HG02678 (cell line): ENCODE measurements at regions not wholly inside any gene's neighbourhood (a gene's known extent, or its start where the extent isn't known, plus 50 kb on each side); places are given as distances from the start of the nearest gene placed in this dataset.
A peak's percentile ranks its signal among the peaks of the same experiment; 100 is the strongest.

ENCODE experiments used
- ATAC-seq: cut with Tn5 transposase; IDR thresholded peaks from one replicate; pipeline ENCODE4 v1.9.1; 2021; ENCODE audit warnings: mild to moderate bottlenecking, moderate library complexity; ENCODE audit not compliant: unreplicated experiment

DNA sequence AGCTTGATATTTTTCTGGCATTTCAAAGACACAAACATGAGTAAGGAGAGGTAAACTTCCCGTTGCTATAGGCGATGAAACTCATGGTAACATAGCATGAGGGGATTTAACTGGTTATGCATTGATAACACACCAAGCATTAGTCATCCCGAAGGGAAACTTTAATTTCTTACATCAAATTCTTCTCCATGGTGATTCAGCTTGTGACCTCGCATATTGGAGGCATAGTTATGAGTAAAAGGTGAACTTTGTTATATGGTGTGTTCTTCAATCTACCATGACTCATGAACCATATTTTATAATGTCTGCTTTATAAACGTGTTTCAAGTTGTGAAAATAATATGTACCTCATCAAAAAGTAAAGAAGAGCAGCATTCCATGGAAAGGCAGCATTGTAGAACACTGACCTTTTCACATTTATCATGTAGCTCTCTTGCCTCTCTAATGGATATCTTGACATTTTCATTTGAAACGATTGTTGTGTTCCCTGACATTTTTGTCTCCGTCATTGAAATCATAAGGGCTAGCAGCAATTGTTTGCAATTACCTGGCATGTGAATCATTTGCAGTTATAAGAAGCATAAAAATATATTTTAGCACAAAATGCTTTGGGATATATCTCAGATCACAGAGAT lies 491.8 kb downstream of the ANXA1 start:
- ATAC-seq: no peak

DNA sequence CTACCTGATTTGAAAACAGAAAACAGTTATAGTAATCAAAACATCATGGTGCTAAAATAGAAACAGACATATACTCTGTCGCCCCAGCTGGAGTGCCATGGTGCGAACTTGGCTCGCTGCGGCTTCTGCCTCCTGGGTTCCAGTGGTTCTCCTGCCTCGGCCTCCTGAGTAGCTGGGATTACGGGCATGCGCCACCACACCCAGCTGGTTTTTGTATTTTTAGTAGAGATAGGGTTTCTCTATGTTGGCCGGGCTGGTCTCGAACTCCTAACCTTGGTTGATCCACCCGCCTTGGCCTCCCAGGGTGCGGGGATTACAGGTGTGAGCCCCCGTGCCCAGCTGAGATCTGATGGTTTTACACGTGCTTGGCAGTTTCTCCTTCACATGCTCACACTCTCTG lies 495.9 kb downstream of the ANXA1 start:
- no peak for ATAC-seq

DNA sequence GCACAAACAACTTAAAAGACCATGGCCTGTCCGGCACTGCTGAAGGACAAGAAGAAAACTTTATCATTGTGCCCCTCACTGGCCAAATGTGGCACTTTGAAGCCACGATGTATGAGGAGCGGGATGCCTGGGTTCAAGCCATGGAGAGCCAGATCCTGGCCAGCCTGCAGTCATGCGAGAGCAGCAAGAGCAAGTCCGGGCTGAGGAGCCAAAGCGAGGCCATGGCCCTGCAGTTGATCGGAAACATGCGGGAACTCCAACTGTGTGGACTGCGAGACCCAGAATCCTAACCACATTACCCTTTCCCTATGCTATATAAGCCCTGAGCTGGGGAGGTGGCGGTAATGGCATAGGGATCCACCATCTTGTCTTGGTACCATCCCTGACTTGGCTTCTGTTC lies 497.9 kb downstream of the ANXA1 start:
- ATAC-seq: no peak

DNA sequence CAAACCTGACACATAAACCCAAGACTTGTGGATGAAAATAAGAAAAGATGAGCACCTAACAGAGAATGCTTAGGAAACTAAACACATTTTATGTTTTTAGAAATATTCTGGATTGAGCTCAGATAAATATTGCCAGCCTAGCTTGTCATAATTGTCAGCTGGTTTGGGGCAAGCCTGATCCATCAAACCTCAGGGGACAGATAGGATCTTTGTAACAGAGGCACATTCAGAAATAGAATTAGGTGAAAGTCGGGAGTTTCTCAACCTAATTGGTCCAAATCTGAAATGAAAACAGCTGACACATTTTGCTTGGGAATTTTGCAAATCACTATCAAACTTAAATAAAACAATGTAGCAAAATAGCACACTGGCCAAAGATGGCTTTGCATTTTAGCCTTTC lies 503.7 kb downstream of the ANXA1 start:
- ATAC-seq: no peak

DNA sequence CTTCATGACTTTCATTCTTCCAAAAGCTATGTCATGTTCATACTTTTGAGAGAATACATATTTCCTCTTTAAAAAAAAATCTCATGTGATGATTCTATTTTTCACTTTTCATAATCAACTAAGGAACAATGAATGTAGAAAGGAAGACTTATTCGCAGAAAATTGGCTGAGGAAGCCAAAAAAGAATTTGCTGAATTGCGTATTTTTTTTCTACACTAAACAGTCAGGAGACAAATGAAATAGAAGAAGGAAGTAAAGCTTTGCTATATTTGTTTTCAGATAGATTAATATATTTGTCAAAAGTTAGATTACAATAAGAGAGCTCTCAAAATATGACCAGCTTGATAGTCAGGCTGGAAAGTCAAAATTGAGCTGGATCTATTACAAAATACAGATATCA lies 504.2 kb downstream of the ANXA1 start:
- no peak for ATAC-seq

DNA sequence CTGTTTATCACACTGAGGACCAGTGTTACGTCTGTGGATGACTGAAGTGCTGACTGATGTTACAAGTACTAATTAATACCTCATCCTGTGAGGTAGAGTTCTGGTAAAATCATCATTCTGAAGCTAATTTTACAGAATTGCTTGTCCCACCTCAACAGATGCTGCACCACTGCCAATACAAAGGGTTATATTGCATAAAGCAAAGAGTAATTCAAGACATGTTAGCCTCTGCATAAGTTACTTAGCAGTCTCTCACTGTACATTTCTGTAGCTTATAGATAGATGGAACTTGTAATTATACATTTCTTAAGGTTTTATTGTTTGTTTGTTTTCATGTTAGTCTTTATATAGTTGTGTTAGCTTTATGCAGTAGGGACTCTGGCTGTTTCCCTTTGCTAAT lies 513.6 kb downstream of the ANXA1 start:
- no peak for ATAC-seq

DNA sequence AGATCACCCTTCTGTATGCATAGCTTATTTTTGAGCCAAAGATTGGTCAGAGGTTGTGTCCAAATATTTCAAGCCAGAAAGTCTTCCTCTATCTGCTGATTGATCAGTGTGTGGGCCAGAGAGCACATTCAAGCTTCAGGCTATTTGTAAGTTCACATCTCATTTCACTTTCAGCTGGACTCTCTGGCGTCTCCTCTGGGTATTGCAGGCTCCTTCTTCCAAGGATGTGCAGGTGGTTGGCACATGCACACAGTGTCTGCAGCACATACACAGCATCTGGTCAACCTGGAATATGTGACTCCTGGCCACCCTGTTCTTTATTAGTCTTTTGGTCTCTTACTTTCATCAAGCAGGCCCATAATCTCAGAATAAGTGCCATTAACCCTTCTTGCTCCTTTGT lies 516.1 kb downstream of the ANXA1 start:
- ATAC-seq: no peak

DNA sequence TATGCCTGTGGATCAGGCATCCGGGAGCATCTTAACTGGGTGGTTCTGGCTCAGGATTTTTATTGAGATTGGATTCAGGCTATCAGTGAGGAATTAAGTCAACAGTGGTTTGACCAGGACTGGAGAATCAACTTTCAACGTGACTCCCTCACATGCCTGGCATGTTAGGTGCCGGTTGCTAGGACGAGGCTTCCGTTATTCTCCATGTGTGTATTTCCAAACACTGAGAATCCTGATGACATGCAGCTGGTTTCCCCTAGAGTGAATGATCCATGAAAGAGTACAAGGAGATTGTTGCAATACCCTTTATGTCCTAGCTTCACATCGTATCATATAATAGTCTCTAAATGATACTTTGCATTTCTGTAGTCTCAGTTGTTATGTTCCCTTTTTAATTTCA lies 529.2 kb downstream of the ANXA1 start:
- no peak for ATAC-seq

DNA sequence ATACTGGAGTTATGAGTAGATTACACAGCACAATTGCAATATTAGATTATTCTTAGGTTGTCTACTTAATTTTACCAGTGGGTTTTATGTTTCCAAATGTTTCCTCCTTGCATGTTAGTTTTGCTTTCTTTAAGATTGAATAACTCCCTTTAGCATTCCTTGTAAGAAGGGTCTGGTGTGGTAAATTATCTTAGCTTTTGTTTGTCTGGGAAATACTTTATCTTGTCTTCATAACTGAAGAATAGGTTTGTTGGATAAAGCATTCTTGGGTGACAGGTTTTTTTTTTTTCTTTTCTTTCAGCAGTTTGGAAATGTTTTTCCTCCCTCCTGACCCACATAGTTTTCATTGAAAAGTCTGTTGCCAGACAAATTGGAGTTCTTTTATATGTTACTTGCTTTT lies 531.1 kb downstream of the ANXA1 start:
- ATAC-seq: no peak

DNA sequence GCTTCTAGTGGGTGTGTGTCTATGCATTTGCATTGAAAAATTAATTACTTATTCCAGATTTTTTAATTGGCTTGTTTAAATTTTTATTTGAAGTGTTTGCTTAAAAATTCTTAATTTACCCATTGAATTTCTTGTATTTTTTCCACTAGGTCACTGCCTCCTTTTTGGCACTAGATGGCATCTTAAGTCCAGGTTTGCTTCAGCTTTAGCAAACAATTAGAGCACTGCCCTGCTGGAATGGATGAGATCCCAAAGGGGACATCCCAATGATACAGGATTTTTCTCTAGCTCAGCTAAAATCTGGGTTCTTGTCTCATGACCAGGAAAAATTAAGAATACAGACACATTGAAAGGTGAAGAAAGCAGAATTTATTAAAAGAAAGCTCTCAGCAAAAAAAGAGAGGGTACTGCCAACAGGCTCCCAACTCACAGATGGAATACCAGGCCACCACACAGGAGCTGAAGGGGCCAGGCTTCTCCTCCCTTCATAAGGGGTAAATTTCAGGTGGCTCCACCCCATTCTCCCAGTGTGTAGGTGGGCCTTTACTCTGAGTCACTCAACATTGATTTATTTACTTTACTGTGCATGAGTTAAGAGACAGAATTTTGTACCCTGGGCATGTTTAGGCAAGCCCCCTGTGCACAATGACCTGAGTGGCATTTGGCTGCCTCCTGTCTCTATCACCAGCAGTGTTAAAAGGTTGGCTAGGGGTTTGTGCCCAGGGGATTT lies 532.4 kb downstream of the ANXA1 start:
- peak; percentile 52 for ATAC-seq

DNA sequence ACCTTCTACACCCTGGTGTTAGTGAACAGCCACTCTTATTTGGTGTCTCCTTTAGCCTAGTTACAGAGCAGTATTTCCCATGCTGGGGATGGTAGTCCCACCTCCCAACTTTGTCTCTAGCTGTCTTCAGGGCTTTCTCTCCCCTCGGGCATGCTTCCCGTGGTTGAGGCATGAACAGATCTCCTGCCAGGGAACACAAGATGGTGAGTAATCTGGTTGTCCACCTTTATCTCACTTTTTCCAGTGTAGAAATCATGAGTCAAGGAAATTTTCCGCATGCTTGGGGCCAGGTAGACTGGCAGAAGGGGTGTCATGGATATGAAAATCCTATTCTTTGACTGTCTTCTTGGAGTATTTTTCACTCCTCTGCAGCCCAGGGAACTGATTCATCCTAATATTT lies 532.9 kb downstream of the ANXA1 start:
- no peak for ATAC-seq

DNA sequence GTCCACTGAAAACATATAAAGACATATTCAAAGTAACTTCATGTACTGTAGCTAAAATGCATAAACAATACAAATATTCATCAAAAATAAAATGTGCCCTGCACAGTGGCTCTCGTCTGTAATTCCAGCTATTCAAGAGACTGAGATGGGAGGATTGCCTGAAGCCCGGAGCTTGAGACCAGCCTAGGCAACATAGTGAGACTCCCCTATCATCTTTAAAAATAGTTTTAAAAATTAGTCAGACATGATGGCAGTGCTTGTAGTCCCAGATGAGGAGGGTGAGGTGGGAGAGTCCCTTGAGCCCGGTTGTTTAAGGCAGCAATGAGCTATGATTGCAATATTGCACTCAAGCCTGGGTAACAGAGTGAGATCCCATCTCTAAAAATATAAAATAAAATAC lies 534.1 kb downstream of the ANXA1 start:
- no peak for ATAC-seq

DNA sequence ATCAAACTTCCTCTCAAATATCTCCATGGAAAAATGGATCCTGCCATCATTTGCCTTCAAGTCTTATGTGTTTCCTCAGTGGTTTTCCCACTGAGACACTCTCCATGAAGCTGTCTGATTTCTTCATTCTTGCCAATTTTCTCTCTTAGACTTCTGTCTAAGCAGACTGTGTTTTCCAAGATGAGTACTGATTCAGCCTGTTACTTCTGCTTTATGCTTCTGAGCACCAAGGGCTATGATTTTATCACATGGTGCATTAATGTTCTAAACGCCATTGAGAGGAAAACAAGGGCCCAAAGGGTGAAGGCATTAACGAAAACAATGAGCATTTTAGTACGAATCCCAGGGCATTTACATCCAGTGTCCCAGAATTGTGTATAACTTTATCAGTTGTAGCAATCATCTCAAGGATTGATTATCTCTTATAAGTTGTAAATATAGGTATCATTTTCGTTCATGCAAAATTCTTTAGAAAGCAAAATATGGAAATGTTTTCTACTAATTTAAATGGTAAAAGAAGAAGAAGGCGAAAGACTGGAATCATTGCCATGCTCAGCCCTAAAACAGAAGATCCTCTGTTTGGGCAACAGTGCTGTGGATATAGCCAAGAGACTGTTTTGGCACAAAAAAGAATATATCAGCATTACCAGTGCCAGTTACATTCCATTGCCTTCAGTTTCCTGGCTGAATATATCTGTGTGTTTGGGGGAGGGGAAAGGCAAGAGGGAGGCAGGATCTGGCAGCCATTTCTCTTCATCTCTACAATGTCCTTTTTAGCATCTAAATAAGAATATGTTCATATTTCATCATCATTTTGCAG lies 537.6 kb downstream of the ANXA1 start:
- ATAC-seq: no peak

DNA sequence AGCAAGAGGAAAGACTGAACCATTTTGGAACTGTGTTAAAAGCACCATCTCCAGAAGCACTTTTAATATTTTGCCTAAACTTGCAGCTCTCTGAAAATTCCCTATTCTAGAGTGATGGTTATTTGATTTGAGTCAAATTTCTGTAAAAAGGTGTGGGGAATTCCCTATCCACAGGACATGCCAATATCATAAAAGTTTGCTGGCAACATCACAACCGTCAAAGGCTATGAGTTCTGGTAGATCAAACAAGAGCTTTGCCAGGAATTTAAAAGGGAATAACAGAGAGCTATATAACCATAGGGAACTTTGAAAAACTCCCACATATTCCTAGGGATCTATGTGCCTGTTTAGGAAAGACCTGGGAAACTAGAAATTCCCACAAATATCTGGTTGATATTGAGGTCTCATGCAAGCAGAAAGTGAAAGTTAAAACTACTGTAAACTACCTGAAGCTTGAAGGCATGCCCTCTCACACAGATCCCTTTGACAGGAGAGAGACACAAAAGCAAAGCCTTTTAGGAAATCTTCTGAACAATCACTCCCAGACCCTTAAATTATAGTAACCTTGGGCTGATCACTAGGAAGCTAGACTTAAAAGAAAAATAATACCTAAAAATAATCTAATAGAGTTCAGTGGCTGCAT lies 549.9 kb downstream of the ANXA1 start:
- no peak for ATAC-seq

DNA sequence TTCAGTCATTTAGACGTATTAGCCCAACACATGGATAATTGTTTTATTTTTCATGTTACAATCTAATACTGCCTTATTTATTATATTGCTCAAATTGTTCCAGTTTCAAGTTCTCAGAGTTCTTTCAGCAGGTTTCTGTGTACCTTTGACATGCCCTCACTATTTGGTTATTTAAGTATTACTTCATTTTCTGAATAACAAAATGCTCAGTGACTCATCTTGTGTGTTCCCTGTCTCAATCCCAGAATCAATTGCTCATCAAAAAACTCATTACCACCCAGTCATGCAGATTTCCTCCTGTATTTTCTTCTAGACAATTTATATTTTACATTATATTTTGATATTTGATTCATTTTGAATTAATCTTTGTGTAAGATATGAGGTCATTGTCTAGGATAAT lies 562.6 kb downstream of the ANXA1 start:
- no peak for ATAC-seq

DNA sequence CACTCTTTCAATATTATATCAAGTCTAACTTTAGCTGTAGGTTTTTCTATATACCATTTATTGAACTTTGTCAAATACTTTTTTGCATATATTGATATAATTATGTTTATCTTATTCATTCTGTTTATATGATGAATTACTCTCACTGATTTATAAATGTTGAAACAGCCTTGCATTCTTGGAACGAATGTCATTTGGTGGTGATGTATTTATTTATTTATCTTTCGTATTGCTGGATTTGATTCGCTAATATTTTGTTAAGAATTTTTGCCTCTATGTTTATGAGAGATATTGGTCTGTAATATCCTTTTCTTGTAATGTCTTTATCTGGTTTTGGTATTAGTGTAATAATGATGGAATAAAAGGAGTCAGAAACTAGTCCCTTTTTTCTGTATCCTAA lies 563.9 kb downstream of the ANXA1 start:
- no peak for ATAC-seq

DNA sequence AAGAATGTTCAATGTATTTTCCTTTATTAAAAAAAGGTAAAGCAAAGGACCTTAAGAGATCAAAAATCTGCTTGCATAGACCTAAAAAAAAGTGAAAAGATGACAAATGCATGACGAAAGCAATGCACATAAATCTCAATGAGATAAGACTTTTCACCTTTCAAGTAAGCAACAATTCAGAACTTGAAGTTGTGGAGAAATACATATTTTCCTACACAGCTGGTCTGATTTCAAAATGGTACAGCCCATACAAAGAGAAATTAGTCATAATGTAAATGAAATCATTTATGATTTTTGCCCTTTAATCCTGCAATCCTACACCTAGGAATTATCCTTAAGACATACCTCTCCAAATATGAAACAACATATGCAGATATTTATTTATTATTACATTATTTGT lies 568.0 kb downstream of the ANXA1 start:
- no peak for ATAC-seq

DNA sequence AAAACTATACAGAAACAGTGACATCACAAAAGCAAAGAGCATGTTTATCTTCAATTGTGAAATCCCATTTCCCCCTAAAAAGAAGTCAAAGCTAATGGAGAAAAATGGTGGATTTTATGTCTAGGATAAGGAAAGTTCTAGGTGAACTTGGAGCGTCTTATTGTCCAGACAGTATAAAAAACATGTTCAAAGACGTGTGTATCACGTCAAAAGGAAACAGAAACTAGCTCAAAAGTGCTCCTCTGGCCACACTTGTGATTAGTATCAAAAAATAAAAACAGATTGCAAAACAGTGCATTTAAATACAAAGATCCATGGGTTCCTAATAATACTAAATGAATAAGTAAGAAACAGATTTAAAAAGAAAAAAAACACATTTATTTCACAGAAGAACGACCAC lies 568.9 kb downstream of the ANXA1 start:
- ATAC-seq: no peak

DNA sequence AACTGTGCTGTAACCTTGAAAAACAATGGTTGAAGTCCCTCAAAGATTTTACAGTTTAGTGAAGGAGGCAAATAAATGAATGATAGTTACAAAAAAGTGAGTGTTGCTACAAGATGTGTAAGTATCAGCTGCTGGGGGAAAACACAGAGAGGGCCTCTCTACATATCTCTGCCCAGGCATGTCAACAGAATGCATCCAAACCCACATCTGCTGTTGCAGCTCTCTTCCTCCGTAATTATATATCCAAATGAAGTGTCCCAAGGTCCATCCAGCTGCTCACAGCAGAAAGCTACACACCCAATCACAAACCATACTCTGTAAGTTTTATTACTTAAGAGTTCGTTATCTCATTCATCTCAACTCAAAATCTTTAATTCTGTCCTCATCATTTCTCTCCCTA lies 584.6 kb downstream of the ANXA1 start:
- ATAC-seq: no peak

DNA sequence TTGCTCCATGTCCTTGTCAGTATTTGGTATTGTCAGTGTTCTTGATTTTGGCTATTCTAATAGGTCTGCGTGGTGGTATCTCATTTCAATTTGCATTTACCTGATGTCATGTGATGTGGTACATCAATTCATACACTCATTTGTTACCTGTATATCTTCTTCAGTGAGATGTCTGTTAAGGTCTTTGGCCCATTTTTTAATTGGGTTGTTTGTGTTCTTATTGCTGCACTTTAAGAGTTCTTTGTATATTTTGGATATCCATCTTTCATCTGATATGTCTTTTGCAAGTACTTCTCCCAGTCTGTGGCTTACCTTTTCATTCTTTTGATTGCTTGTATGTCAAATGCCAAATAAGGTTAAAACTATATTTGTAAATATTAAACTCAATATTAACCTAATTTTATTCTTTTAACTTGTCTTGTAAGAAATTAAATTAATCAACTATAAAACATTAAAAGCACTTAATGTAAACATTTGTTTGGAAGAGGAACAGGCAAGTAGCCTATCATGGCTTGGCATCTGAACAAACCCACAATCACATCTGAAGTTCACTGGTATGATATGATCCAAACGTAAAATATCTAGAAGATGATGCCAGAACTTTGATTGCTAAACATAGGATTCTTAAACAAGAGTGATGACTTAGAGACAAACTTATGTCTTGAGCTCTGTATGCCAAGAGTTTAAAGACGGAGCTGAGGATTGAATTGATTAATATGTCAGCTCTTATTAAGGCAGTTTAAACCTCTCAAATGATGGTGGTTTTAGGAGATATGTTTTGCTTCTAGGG lies 587.3 kb downstream of the ANXA1 start:
- ATAC-seq: no peak

DNA sequence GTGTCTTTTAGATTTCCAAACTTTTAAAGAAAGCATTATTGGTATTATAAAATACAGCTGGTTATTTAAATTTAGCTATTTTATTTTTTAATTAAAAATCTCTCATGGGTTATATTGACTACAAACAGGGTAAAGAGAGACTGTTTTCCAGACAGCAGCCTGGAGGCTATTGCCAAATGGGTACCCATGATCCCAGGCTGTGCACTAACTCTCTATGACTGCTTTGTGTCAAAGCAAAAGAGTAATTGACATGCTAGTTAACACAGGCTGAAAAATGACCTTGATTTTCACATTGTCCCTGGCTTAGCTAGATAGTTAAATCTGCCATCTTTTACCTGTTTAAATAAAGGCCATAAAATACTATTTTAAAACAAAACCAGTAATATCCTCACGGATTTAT lies 589.7 kb downstream of the ANXA1 start:
- no peak for ATAC-seq
